ENCODE measurements at regions not wholly inside any gene's neighbourhood (a gene's known extent, or its start where the extent isn't known, plus 50 kb on each side); places are given as distances from the start of the nearest gene placed in this dataset.

- Histone ChIP-seq H2AFZ (ENCODE audit: low read depth, low read length) (no peak overlapping the region), H3K27me3 (ENCODE audit: insufficient read depth, low read length) (peaks cover 31% of the 10 kb centered on the region), H3K9me3 (ENCODE audit: low read length) (no peaks in the 10 kb centered on the region), H3K36me3 (ENCODE audit: insufficient read depth, low read length) (no peaks in the 10 kb centered on the region), H3K4me3 (ENCODE audit: low read length) (no peak overlapping the region), H3K4me1 (ENCODE audit: insufficient read depth, low read length) (peaks cover 22% of the 10 kb centered on the region)
Measured at GRCh38 chr3:159766563-159767185, 222.0 kb upstream of the IL12A start.

GRCh38 chr3:159770998-159771397 is 217.6 kb upstream of the IL12A start:
- Histone ChIP-seq H3K36me3 (ENCODE audit: insufficient read depth, low read length) (no peaks in the 10 kb centered on the region), H3K4me1 (ENCODE audit: insufficient read depth, low read length) (peaks cover 14% of the 10 kb centered on the region), H2AFZ (ENCODE audit: low read depth, low read length) (no peak overlapping the region), H3K27me3 (ENCODE audit: insufficient read depth, low read length) (peaks cover 13% of the 10 kb centered on the region), H3K9me3 (ENCODE audit: low read length) (no peaks in the 10 kb centered on the region), H3K4me3 (ENCODE audit: low read length) (no peak overlapping the region)

GRCh38 chr3:159771865-159772611 is 216.6 kb upstream of the IL12A start:
- H3K4me3 ChIP-seq (ENCODE audit: low read length): no peak overlapping the region
- H3K36me3 ChIP-seq (ENCODE audit: insufficient read depth, low read length): no peaks in the 10 kb centered on the region
- peaks cover 7% of the 10 kb centered on the region for H3K4me1 ChIP-seq (ENCODE audit: insufficient read depth, low read length)

GRCh38 chr3:159773706-159774105 is 214.9 kb upstream of the IL12A start:
- Histone ChIP-seq H3K4me1 (ENCODE audit: insufficient read depth, low read length) (peaks cover 7% of the 10 kb centered on the region), H3K9me3 (ENCODE audit: low read length) (no peaks in the 10 kb centered on the region), H3K4me3 (ENCODE audit: low read length) (no peak overlapping the region), H3K36me3 (ENCODE audit: insufficient read depth, low read length) (no peaks in the 10 kb centered on the region), H2AFZ (ENCODE audit: low read depth, low read length) (no peak overlapping the region), H3K27me3 (ENCODE audit: insufficient read depth, low read length) (peaks cover 4% of the 10 kb centered on the region)

More at GRCh38 chr3:159771865-159772611, 216.6 kb upstream of the IL12A start:
- H3K9me3 ChIP-seq (ENCODE audit: low read length): no peaks in the 10 kb centered on the region
- H3K27me3 ChIP-seq (ENCODE audit: insufficient read depth, low read length): peaks cover 4% of the 10 kb centered on the region
- no peak overlapping the region for H2AFZ ChIP-seq (ENCODE audit: low read depth, low read length)

GRCh38 chr3:159775372-159775961 is 213.2 kb upstream of the IL12A start:
- Histone ChIP-seq H3K4me3 (ENCODE audit: low read length) (no peak overlapping the region), H3K9me3 (ENCODE audit: low read length) (no peaks in the 10 kb centered on the region), H3K4me1 (ENCODE audit: insufficient read depth, low read length) (peaks cover 7% of the 10 kb centered on the region), H3K27me3 (ENCODE audit: insufficient read depth, low read length) (peaks cover 4% of the 10 kb centered on the region), H3K36me3 (ENCODE audit: insufficient read depth, low read length) (no peaks in the 10 kb centered on the region), H2AFZ (ENCODE audit: low read depth, low read length) (no peak overlapping the region)

- no peak overlapping the region for H3K4me3 ChIP-seq (ENCODE audit: low read length)
- H3K9me3 ChIP-seq (ENCODE audit: low read length): no peaks in the 10 kb centered on the region
- peaks cover 4% of the 10 kb centered on the region for H3K27me3 ChIP-seq (ENCODE audit: insufficient read depth, low read length)
- no peak overlapping the region for H2AFZ ChIP-seq (ENCODE audit: low read depth, low read length)
- H3K4me1 ChIP-seq (ENCODE audit: insufficient read depth, low read length): peaks cover 7% of the 10 kb centered on the region
- H3K36me3 ChIP-seq (ENCODE audit: insufficient read depth, low read length): no peaks in the 10 kb centered on the region
Measured at GRCh38 chr3:159776779-159777178, 211.9 kb upstream of the IL12A start.

- H3K4me3 ChIP-seq (ENCODE audit: low read length): no peak overlapping the region
- H3K4me1 ChIP-seq (ENCODE audit: insufficient read depth, low read length): peaks cover 7% of the 10 kb centered on the region
- H3K27me3 ChIP-seq (ENCODE audit: insufficient read depth, low read length): peaks cover 4% of the 10 kb centered on the region
- no peaks in the 10 kb centered on the region for H3K9me3 ChIP-seq (ENCODE audit: low read length)
- H3K36me3 ChIP-seq (ENCODE audit: insufficient read depth, low read length): no peaks in the 10 kb centered on the region
- no peak overlapping the region for H2AFZ ChIP-seq (ENCODE audit: low read depth, low read length)
Measured at GRCh38 chr3:159779883-159780282, 208.8 kb upstream of the IL12A start.

- H3K27me3 ChIP-seq (ENCODE audit: insufficient read depth, low read length): no peaks in the 10 kb centered on the region
- no peak overlapping the region for H2AFZ ChIP-seq (ENCODE audit: low read depth, low read length)
- no peak overlapping the region for H3K4me3 ChIP-seq (ENCODE audit: low read length)
- H3K9me3 ChIP-seq (ENCODE audit: low read length): no peaks in the 10 kb centered on the region
- no peaks in the 10 kb centered on the region for H3K4me1 ChIP-seq (ENCODE audit: insufficient read depth, low read length)
- no peaks in the 10 kb centered on the region for H3K36me3 ChIP-seq (ENCODE audit: insufficient read depth, low read length)
Measured at GRCh38 chr3:159781867-159782266, 206.8 kb upstream of the IL12A start.

GRCh38 chr3:159782724-159783421 is 205.8 kb upstream of the IL12A start:
- Histone ChIP-seq H3K27me3 (ENCODE audit: insufficient read depth, low read length) (no peaks in the 10 kb centered on the region), H2AFZ (ENCODE audit: low read depth, low read length) (no peak overlapping the region), H3K4me1 (ENCODE audit: insufficient read depth, low read length) (no peaks in the 10 kb centered on the region), H3K9me3 (ENCODE audit: low read length) (no peaks in the 10 kb centered on the region), H3K36me3 (ENCODE audit: insufficient read depth, low read length) (no peaks in the 10 kb centered on the region), H3K4me3 (ENCODE audit: low read length) (no peak overlapping the region)

- H3K36me3 ChIP-seq (ENCODE audit: insufficient read depth, low read length): no peaks in the 10 kb centered on the region
- H2AFZ ChIP-seq (ENCODE audit: low read depth, low read length): no peak overlapping the region
- no peaks in the 10 kb centered on the region for H3K27me3 ChIP-seq (ENCODE audit: insufficient read depth, low read length)
- no peaks in the 10 kb centered on the region for H3K9me3 ChIP-seq (ENCODE audit: low read length)
- H3K4me3 ChIP-seq (ENCODE audit: low read length): no peak overlapping the region
- no peaks in the 10 kb centered on the region for H3K4me1 ChIP-seq (ENCODE audit: insufficient read depth, low read length)
Measured at GRCh38 chr3:159783780-159784742, 204.6 kb upstream of the IL12A start.

GRCh38 chr3:159785273-159785708 is 203.3 kb upstream of the IL12A start:
- no peaks in the 10 kb centered on the region for H3K36me3 ChIP-seq (ENCODE audit: insufficient read depth, low read length)
- H3K4me3 ChIP-seq (ENCODE audit: low read length): no peak overlapping the region
- no peak overlapping the region for H2AFZ ChIP-seq (ENCODE audit: low read depth, low read length)
- no peaks in the 10 kb centered on the region for H3K9me3 ChIP-seq (ENCODE audit: low read length)
- H3K27me3 ChIP-seq (ENCODE audit: insufficient read depth, low read length): no peaks in the 10 kb centered on the region
- no peaks in the 10 kb centered on the region for H3K4me1 ChIP-seq (ENCODE audit: insufficient read depth, low read length)

- H3K9me3 ChIP-seq (ENCODE audit: low read length): no peaks in the 10 kb centered on the region
- H3K27me3 ChIP-seq (ENCODE audit: insufficient read depth, low read length): no peaks in the 10 kb centered on the region
- H2AFZ ChIP-seq (ENCODE audit: low read depth, low read length): no peak overlapping the region
- no peak overlapping the region for H3K4me3 ChIP-seq (ENCODE audit: low read length)
- no peaks in the 10 kb centered on the region for H3K4me1 ChIP-seq (ENCODE audit: insufficient read depth, low read length)
- H3K36me3 ChIP-seq (ENCODE audit: insufficient read depth, low read length): no peaks in the 10 kb centered on the region
Measured at GRCh38 chr3:159786489-159787177, 202.0 kb upstream of the IL12A start.

Measured in neuron (in vitro differentiated cells).